ENCODE measurements at regions not wholly inside any gene's neighbourhood (a gene's known extent, or its start where the extent isn't known, plus 50 kb on each side); places are given as distances from the start of the nearest gene placed in this dataset.
"Not testable (repeated sequence)": the region's sequence is repeated elsewhere in the genome, so short reads cannot be mapped to it uniquely, and the experiment has no call there.

- Histone ChIP-seq H3K9me3 (no peaks in the 10 kb centered on the region), H3K27ac (no peak overlapping the region), H3K36me3 (no peaks in the 10 kb centered on the region), H3K27me3 (no peaks in the 10 kb centered on the region), H3K4me1 (no peaks in the 10 kb centered on the region), H3K4me3 (no peak overlapping the region)
- no peak for DNase-seq (ENCODE audit: low spot score in 2 of 2)
- TF ChIP-seq, protein P1, sequence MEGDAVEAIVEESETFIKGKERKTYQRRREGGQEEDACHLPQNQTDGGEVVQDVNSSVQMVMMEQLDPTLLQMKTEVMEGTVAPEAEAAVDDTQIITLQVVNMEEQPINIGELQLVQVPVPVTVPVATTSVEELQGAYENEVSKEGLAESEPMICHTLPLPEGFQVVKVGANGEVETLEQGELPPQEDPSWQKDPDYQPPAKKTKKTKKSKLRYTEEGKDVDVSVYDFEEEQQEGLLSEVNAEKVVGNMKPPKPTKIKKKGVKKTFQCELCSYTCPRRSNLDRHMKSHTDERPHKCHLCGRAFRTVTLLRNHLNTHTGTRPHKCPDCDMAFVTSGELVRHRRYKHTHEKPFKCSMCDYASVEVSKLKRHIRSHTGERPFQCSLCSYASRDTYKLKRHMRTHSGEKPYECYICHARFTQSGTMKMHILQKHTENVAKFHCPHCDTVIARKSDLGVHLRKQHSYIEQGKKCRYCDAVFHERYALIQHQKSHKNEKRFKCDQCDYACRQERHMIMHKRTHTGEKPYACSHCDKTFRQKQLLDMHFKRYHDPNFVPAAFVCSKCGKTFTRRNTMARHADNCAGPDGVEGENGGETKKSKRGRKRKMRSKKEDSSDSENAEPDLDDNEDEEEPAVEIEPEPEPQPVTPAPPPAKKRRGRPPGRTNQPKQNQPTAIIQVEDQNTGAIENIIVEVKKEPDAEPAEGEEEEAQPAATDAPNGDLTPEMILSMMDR (IDR thresholded peaks at IDR 0.05) = no peak
- intact Hi-C loops (cut with DNase I) = no loop called here
Measured at GRCh38 chr6:55117267-55117666, 57.0 kb upstream of the HCRTR2 start.

GRCh38 chr6:55124241-55124640 lies 50.1 kb upstream of the HCRTR2 start:
- H3K4me3 ChIP-seq; H3K27me3 ChIP-seq; H3K4me1 ChIP-seq; intact Hi-C loops (cut with DNase I); H3K9me3 ChIP-seq; H3K27ac ChIP-seq; DNase-seq (ENCODE audit: low spot score in 2 of 2); H3K36me3 ChIP-seq: not testable (repeated sequence)

Measured in ascending aorta (tissue), 2 donors.